Thoracic aorta (tissue), 2 donors: ENCODE measurements at regions not wholly inside any gene's neighbourhood (a gene's known extent, or its start where the extent isn't known, plus 50 kb on each side); places are given as distances from the start of the nearest gene placed in this dataset.
"Not testable (repeated sequence)": the region's sequence is repeated elsewhere in the genome, so short reads cannot be mapped to it uniquely, and the experiment has no call there.

Source experiments
- ATAC-seq: fragments of 150-250 bp; one replicate; pipeline ENCODE4 v1.8.0; 2017; ENCODE audit warnings: low read depth; ENCODE audit not compliant: insufficient number of reproducible peaks, low FRiP score
- DNase-seq: peaks from one replicate; pipeline ENCODE4 v3.0.0-alpha.2; 2020; ENCODE audit warnings: low spot score
- H3K27ac ChIP-seq, 2 donors: fragments of 200-600 bp; sonication (generic); 1 replicate in 1 of 2; 2 replicates in 1 of 2; pipeline ENCODE4 v1.5.1; 2016; ENCODE audit warnings: mild to moderate bottlenecking in 2 of 2, moderate library complexity in 2 of 2
- H3K27me3 ChIP-seq: fragments of 200-600 bp; sonication (generic); replicated peaks from 2 replicates; pipeline ENCODE4 v1.6.0; 2016; ENCODE audit warnings: mild to moderate bottlenecking; ENCODE audit not compliant: insufficient read depth
- H3K36me3 ChIP-seq: fragments of 200-600 bp; sonication (generic); one replicate; pipeline ENCODE4 v1.5.1; 2016
- H3K4me1 ChIP-seq, 2 donors: fragments of 200-600 bp; sonication (generic); 1 replicate in 1 of 2; 2 replicates in 1 of 2; pipeline versions ENCODE4 v1.5.1 to v1.6.0; 2016; ENCODE audit warnings: low read depth in 2 of 2, mild to moderate bottlenecking in 1 of 2; ENCODE audit not compliant: control insufficient read depth in 1 of 2
- H3K4me3 ChIP-seq: fragments of 200-600 bp; sonication (generic); 2 replicates; pipeline ENCODE4 v1.5.1; 2016; ENCODE audit warnings: mild to moderate bottlenecking
- H3K9me3 ChIP-seq: fragments of 200-600 bp; sonication (generic); 2 replicates; pipeline ENCODE4 v1.5.1; 2016
- CTCF ChIP-seq: fragments of 200-600 bp; sonication (generic); IDR thresholded peaks from one replicate; pipeline ENCODE4 v1.5.1; 2019; ENCODE audit warnings: antibody characterized with exemption

- H3K27ac ChIP-seq: no peak overlapping the region
- ATAC-seq: no peak
- no peak for DNase-seq
- H3K36me3 ChIP-seq: no peaks in the 10 kb centered on the region
- H3K27me3 ChIP-seq: no peaks in the 10 kb centered on the region
- H3K4me3 ChIP-seq: no peak overlapping the region
- TF ChIP-seq CTCF: no peak
- no peaks in the 10 kb centered on the region for H3K9me3 ChIP-seq
- H3K4me1 ChIP-seq: peaks cover 0 to 12% of the 10 kb centered on the region in 2 donors
These were observed 109.2 kb downstream of the OSTF1 start for GRCh38 chr9:75197561-75197960.

- DNase-seq (no peak), ATAC-seq (no peak)
- Histone ChIP-seq H3K4me1 (peaks cover 0 to 12% of the 10 kb centered on the region in 2 donors), H3K36me3 (no peaks in the 10 kb centered on the region), H3K27me3 (no peaks in the 10 kb centered on the region), H3K27ac (no peak overlapping the region), H3K4me3 (no peak overlapping the region), H3K9me3 (no peaks in the 10 kb centered on the region)
- no peak for TF ChIP-seq CTCF
These were observed 110.1 kb downstream of the OSTF1 start for GRCh38 chr9:75198436-75198835.

DNA sequence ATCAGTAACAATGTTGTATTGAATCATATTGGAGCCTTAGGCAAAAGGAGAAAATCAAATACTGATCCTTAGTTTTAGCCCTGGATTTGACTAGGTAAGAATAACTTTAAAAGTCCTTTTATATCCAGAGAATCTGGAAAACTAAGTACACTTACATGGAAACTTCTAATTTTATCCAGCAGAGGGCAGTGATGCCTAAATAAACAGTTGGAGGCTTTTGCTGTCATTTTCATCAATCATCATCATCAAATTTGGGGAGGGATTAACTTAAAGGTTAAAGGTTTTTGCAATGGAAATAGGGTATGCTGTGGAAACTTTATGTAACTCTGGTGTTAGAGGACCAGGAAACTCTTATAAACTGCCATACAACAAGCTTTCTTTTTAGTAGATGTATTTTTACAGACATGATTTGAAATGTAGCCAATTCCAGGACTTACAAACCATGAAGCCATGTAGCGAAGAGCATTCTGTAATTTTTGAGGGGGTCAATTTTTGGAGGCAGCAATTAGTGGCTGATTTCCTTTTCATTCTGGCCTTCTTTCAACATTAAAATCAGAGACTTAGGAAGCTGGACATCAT lies 112.7 kb downstream of the OSTF1 start:
- peak; percentile 79 for TF ChIP-seq CTCF
- H3K27me3 ChIP-seq: no peaks in the 10 kb centered on the region
- H3K4me3 ChIP-seq: no peak overlapping the region
- no peaks in the 10 kb centered on the region for H3K9me3 ChIP-seq
- no peak overlapping the region for H3K27ac ChIP-seq
- H3K4me1 ChIP-seq: peaks cover 0 to 12% of the 10 kb centered on the region in 2 donors
- ATAC-seq: no peak
- DNase-seq: no peak
- H3K36me3 ChIP-seq: no peaks in the 10 kb centered on the region

- Histone ChIP-seq H3K27me3 (no peaks in the 10 kb centered on the region), H3K27ac (no peak overlapping the region), H3K4me1 (peaks cover 0 to 12% of the 10 kb centered on the region in 2 donors), H3K4me3 (no peak overlapping the region), H3K36me3 (no peaks in the 10 kb centered on the region), H3K9me3 (no peaks in the 10 kb centered on the region)
- no peak for ATAC-seq
- no peak for DNase-seq
- no peak for TF ChIP-seq CTCF
These were observed 113.3 kb downstream of the OSTF1 start for GRCh38 chr9:75201480-75202209.

DNA sequence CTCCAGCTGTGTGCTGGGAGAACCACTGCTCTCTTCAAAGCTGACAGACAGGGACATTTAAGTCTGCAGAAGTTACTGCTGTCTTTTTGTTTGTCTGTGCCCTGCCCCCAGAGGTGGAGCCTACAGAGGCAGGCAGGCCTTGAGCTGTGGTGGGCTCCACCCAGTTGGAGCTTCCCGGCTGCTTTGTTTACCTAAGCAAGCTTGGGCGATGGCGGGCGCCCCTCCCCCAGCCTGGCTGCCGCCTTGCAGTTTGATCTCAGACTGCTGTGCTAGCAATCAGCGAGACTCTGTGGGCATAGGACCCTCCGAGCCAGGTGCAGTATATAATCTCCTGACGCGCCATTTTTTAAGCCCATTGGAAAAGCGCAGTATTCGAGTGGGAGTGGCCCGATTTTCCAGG lies 119.7 kb downstream of the OSTF1 start:
- H3K4me3 ChIP-seq, H3K9me3 ChIP-seq, H3K27me3 ChIP-seq, DNase-seq, H3K27ac ChIP-seq, ATAC-seq, H3K4me1 ChIP-seq, H3K36me3 ChIP-seq: not testable (repeated sequence)

- ATAC-seq: no peak
- H3K27ac ChIP-seq: no peak overlapping the region
- no peaks in the 10 kb centered on the region for H3K36me3 ChIP-seq
- no peaks in the 10 kb centered on the region for H3K27me3 ChIP-seq
- H3K9me3 ChIP-seq: no peaks in the 10 kb centered on the region
- no peak for DNase-seq
- no peak for TF ChIP-seq CTCF
- no peak overlapping the region for H3K4me3 ChIP-seq
- H3K4me1 ChIP-seq: no peaks in the 10 kb centered on the region
These were observed 121.9 kb downstream of the OSTF1 start for GRCh38 chr9:75210215-75210614.
